ENCODE measurements at regions not wholly inside any gene's neighbourhood (a gene's known extent, or its start where the extent isn't known, plus 50 kb on each side); places are given as distances from the start of the nearest gene placed in this dataset.

DNA sequence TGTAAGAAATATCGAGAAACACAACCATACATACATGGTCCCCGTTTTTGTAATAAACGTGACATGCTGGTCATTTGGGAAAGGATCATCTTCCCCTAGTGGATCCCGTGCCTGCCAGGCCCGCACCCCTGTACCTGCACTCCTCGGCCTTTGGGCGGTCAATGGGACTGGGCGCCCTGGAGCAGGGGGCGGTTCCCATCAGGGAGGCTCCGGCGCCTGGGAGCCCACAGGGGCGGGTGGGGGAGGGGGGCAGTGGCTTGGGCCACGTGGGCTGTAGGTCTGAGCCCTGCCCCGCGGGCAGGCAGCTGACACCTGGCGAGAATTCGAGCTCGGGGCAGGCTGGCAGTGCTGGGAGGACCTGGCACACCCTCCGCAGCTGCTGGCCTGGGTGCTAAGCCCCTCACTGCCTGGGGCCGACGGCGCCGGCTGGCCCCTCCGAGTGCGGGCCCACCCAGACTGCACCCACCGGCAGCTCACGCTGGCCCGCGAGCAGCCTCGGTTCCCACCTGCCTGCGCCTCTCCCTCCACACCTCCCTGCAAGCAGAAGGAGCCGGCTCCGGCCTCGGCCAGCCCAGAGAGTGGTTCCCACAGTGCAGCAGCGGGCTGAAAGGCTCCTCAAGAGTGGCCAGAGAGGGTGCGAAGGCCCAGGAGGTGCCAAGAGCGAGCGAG is 361.6 kb upstream of the GRM3 start:
- no peak for TF ChIP-seq CTCF (IDR thresholded peaks at IDR 0.05; ENCODE audit: insufficient read depth, low read length, poor library complexity, severe bottlenecking)
- no peak for TF ChIP-seq EZH2phosphoT487 (conservative IDR thresholded peaks at IDR 0.05; ENCODE audit: low read length)

Measured in SU-DHL-6 (cell line).